Activated T-cell treated with anti-CD3 and anti-CD28 coated beads, Interleukin-2, amount 50 U/mL, for 72 hours (primary cell): ENCODE measurements at regions not wholly inside any gene's neighbourhood (a gene's known extent, or its start where the extent isn't known, plus 50 kb on each side); places are given as distances from the start of the nearest gene placed in this dataset.

Experiments
- ATAC-seq, 2 donors: fragments of 150-1000 bp; cut with Tn5 transposase; replicated peaks in 1 of 2; 2 replicates each; pipeline ENCODE4 v1.10.0; 2021; ENCODE audit warnings: moderate library complexity in 2 of 2, mild to moderate bottlenecking in 1 of 2
- DNase-seq, 2 donors: peaks; one replicate each; pipeline ENCODE4 v3.0.0; 2021 to 2022; ENCODE audit warnings: mixed read lengths in 1 of 2
- H3K27ac Mint-ChIP-seq: one replicate; pipeline ENCODE4 v1.8.0; 2022; ENCODE audit warnings: mild to moderate bottlenecking, moderate library complexity, mixed read lengths
- H3K27me3 Mint-ChIP-seq: one replicate; pipeline ENCODE4 v1.8.0; 2022; ENCODE audit warnings: low read depth, mixed read lengths
- H3K36me3 Mint-ChIP-seq, 2 donors: one replicate each; pipeline ENCODE4 v1.8.0; 2022; ENCODE audit warnings: mixed read lengths in 2 of 2, mild to moderate bottlenecking in 1 of 2; ENCODE audit not compliant: insufficient read depth in 2 of 2
- H3K4me1 Mint-ChIP-seq: one replicate; pipeline ENCODE4 v1.8.0; 2022; ENCODE audit warnings: low read depth, mixed read lengths
- H3K4me3 Mint-ChIP-seq, 2 donors: one replicate each; pipeline ENCODE4 v1.8.0; 2022; ENCODE audit warnings: mild to moderate bottlenecking in 2 of 2, mixed read lengths in 2 of 2, moderate library complexity in 2 of 2
- H3K9me3 Mint-ChIP-seq, 2 donors: one replicate each; pipeline ENCODE4 v1.8.0; 2022; ENCODE audit warnings: mixed read lengths in 2 of 2

GRCh38 chr16:50941681-50942080, 199.8 kb downstream of the CYLD start:
- no peak for ATAC-seq
- no peak overlapping the region for H3K27ac Mint-ChIP-seq
- H3K4me3 Mint-ChIP-seq, result no peak overlapping the region
- no peaks in the 10 kb centered on the region for H3K36me3 Mint-ChIP-seq
- H3K27me3 Mint-ChIP-seq, result peaks cover 7% of the 10 kb centered on the region
- no peaks in the 10 kb centered on the region for H3K9me3 Mint-ChIP-seq
- DNase-seq, result no peak
- no peaks in the 10 kb centered on the region for H3K4me1 Mint-ChIP-seq

- DNase-seq (no peak), ATAC-seq (no peak)
- Mint-ChIP-seq H3K27me3 (peaks cover 7% of the 10 kb centered on the region), H3K36me3 (no peaks in the 10 kb centered on the region), H3K4me1 (no peaks in the 10 kb centered on the region), H3K9me3 (no peaks in the 10 kb centered on the region), H3K4me3 (no peak overlapping the region), H3K27ac (no peak overlapping the region)
Observed at GRCh38 chr16:50940275-50940854, 198.5 kb downstream of the CYLD start.

GRCh38 chr16:50939356-50939755, 197.5 kb downstream of the CYLD start:
- DNase-seq (no peak), ATAC-seq (no peak)
- no peaks in the 10 kb centered on the region for H3K9me3 Mint-ChIP-seq
- H3K4me1 Mint-ChIP-seq, result no peaks in the 10 kb centered on the region
- no peak overlapping the region for H3K27ac Mint-ChIP-seq
- H3K27me3 Mint-ChIP-seq, result peaks cover 7% of the 10 kb centered on the region
- H3K36me3 Mint-ChIP-seq, result no peaks in the 10 kb centered on the region
- no peak overlapping the region for H3K4me3 Mint-ChIP-seq

GRCh38 chr16:50938932-50939331, 197.0 kb downstream of the CYLD start:
- no peak overlapping the region for H3K4me3 Mint-ChIP-seq
- no peak overlapping the region for H3K27ac Mint-ChIP-seq
- no peaks in the 10 kb centered on the region for H3K9me3 Mint-ChIP-seq
- H3K4me1 Mint-ChIP-seq, result no peaks in the 10 kb centered on the region
- H3K36me3 Mint-ChIP-seq, result no peaks in the 10 kb centered on the region
- no peak for DNase-seq
- H3K27me3 Mint-ChIP-seq, result peaks cover 7% of the 10 kb centered on the region
- no peak for ATAC-seq

- no peak for ATAC-seq
- Mint-ChIP-seq H3K27me3 (peaks cover 20% of the 10 kb centered on the region), H3K27ac (no peak overlapping the region)
Observed at GRCh38 chr16:50933262-50933661, 191.4 kb downstream of the CYLD start.

GRCh38 chr16:50932348-50932935, 190.6 kb downstream of the CYLD start:
- ATAC-seq, result no peak
- peaks cover 16% of the 10 kb centered on the region for H3K27me3 Mint-ChIP-seq
- no peaks in the 10 kb centered on the region for H3K4me1 Mint-ChIP-seq
- H3K27ac Mint-ChIP-seq, result no peak overlapping the region
- no peaks in the 10 kb centered on the region for H3K36me3 Mint-ChIP-seq
- H3K4me3 Mint-ChIP-seq, result no peak overlapping the region
- DNase-seq, result no peak
- no peaks in the 10 kb centered on the region for H3K9me3 Mint-ChIP-seq

More at GRCh38 chr16:50933262-50933661, 191.4 kb downstream of the CYLD start:
- no peaks in the 10 kb centered on the region for H3K9me3 Mint-ChIP-seq
- H3K4me1 Mint-ChIP-seq, result no peaks in the 10 kb centered on the region
- no peak for DNase-seq
- H3K4me3 Mint-ChIP-seq, result no peak overlapping the region
- H3K36me3 Mint-ChIP-seq, result no peaks in the 10 kb centered on the region

- Mint-ChIP-seq H3K4me1 (no peaks in the 10 kb centered on the region), H3K27me3 (peaks cover 19% of the 10 kb centered on the region), H3K36me3 (no peaks in the 10 kb centered on the region), H3K4me3 (no peak overlapping the region), H3K9me3 (no peaks in the 10 kb centered on the region), H3K27ac (no peak overlapping the region)
- no peak for DNase-seq
- ATAC-seq, result no peak
Observed at GRCh38 chr16:50928065-50928464, 186.2 kb downstream of the CYLD start.

- H3K9me3 Mint-ChIP-seq, result peaks cover 0 to 1% of the 10 kb centered on the region in 2 donors
- H3K27ac Mint-ChIP-seq, result no peak overlapping the region
- no peaks in the 10 kb centered on the region for H3K4me1 Mint-ChIP-seq
- no peak for ATAC-seq
- no peaks in the 10 kb centered on the region for H3K36me3 Mint-ChIP-seq
- H3K27me3 Mint-ChIP-seq, result peaks cover 10% of the 10 kb centered on the region
- DNase-seq, result no peak
- H3K4me3 Mint-ChIP-seq, result no peak overlapping the region
Observed at GRCh38 chr16:50925758-50926357, 184.0 kb downstream of the CYLD start.

GRCh38 chr16:50924759-50925545, 183.1 kb downstream of the CYLD start:
- Mint-ChIP-seq H3K4me3 (no peak overlapping the region), H3K27me3 (peaks cover 10% of the 10 kb centered on the region), H3K36me3 (no peaks in the 10 kb centered on the region), H3K27ac (no peak overlapping the region), H3K9me3 (peaks cover 0 to 1% of the 10 kb centered on the region in 2 donors), H3K4me1 (no peaks in the 10 kb centered on the region)
- DNase-seq, result no peak
- no peak for ATAC-seq

GRCh38 chr16:50917950-50918703, 176.2 kb downstream of the CYLD start:
- no peak for DNase-seq
- Mint-ChIP-seq H3K4me1 (no peaks in the 10 kb centered on the region), H3K27ac (no peak overlapping the region), H3K4me3 (no peak overlapping the region), H3K36me3 (no peaks in the 10 kb centered on the region), H3K27me3 (peaks cover 20% of the 10 kb centered on the region), H3K9me3 (peaks cover 0 to 1% of the 10 kb centered on the region in 2 donors)
- no peak for ATAC-seq

GRCh38 chr16:50916040-50916439, 174.2 kb downstream of the CYLD start:
- no peak overlapping the region for H3K27ac Mint-ChIP-seq

GRCh38 chr16:50915120-50915519, 173.2 kb downstream of the CYLD start:
- Mint-ChIP-seq H3K4me1 (no peaks in the 10 kb centered on the region), H3K36me3 (no peaks in the 10 kb centered on the region), H3K27ac (no peak overlapping the region), H3K4me3 (no peak overlapping the region), H3K27me3 (peaks cover 38% of the 10 kb centered on the region), H3K9me3 (no peaks in the 10 kb centered on the region)
- ATAC-seq, result no peak
- no peak for DNase-seq

More at GRCh38 chr16:50916040-50916439, 174.2 kb downstream of the CYLD start:
- DNase-seq (no peak), ATAC-seq (no peak)
- Mint-ChIP-seq H3K27me3 (peaks cover 31% of the 10 kb centered on the region), H3K36me3 (no peaks in the 10 kb centered on the region), H3K9me3 (no peaks in the 10 kb centered on the region), H3K4me1 (no peaks in the 10 kb centered on the region), H3K4me3 (no peak overlapping the region)

- H3K9me3 Mint-ChIP-seq, result no peaks in the 10 kb centered on the region
- H3K36me3 Mint-ChIP-seq, result no peaks in the 10 kb centered on the region
- no peak for DNase-seq
Observed at GRCh38 chr16:50910736-50911100, 168.8 kb downstream of the CYLD start.

More at GRCh38 chr16:50910736-50911100, 168.8 kb downstream of the CYLD start:
- Mint-ChIP-seq H3K27ac (no peak overlapping the region), H3K27me3 (peaks cover 39% of the 10 kb centered on the region), H3K4me1 (no peaks in the 10 kb centered on the region), H3K4me3 (no peak overlapping the region)
- ATAC-seq, result no peak
